K562 (cell line): ENCODE measurements at regions not wholly inside any gene's neighbourhood (a gene's known extent, or its start where the extent isn't known, plus 50 kb on each side); places are given as distances from the start of the nearest gene placed in this dataset.
A peak's percentile ranks its signal among the peaks of the same experiment; 100 is the strongest.
"Not testable (repeated sequence)": the region's sequence is repeated elsewhere in the genome, so short reads cannot be mapped to it uniquely, and the experiment has no call there.

Experiments
- ATAC-seq: fragments of 200-7000 bp; cut with Tn5 transposase; 3 replicates; pipeline ENCODE4 v1.9.1; 2020; ENCODE audit warnings: moderate library complexity
- BruUV-seq: library from RNA; stranded (reverse); fragments of 400-500 nt; replicated peaks from 2 replicates; lab custom pipeline; 2021; lab: Mats Ljungman, UMichigan
- CTCF ChIA-PET: fragments of 300-600 bp; formaldehyde crosslinking; extraction: SDS; loops from one replicate; lab custom pipeline; 2021; ENCODE audit warnings: low intra/inter-chr PET ratio; lab: Yijun Ruan, JAX
- POLR2A ChIA-PET: fragments of 300-600, 350-650 bp; sonication (Branson Sonifier 250); formaldehyde crosslinking; extraction: SDS; loops from one replicate; lab custom pipeline; 2021; ENCODE audit warnings: antibody characterized with exemption, inconsistent platforms; lab: Yijun Ruan, JAX
- DNase-seq, 4 experiments: peaks; one replicate each; pipeline versions ENCODE4 v3.0.0 to v3.0.0-alpha.2; 2011 to 2018; ENCODE audit warnings: low spot score in 3 of 4, mixed read lengths in 3 of 4; ENCODE audit errors: extremely low read depth in 1 of 4
- FAIRE-seq: peaks from 2 replicates; lab custom pipeline; 2011; peaks lifted over from hg19 to GRCh38; lab: Jason Lieb, UNC
- H2AFZ ChIP-seq: 2 replicates; pipeline ENCODE4 v1.6.0; 2011; ENCODE audit warnings: low read depth, low read length, control low read depth, inconsistent platforms
- H3K27ac ChIP-seq: fragments of 200-600 bp; 3 replicates; pipeline ENCODE4 v1.8.0; 2011; ENCODE audit warnings: low read depth, mild to moderate bottlenecking, control low read depth, inconsistent platforms, low read length, moderate library complexity, mixed read lengths; ENCODE audit errors: extremely low read depth
- H3K27me3 ChIP-seq, 2 experiments: fragments of 300-600 bp in 1 of 2; 2 replicates in 1 of 2; 3 replicates in 1 of 2; pipeline versions ENCODE4 v1.6.0 to v1.8.0; 2011; ENCODE audit warnings: inconsistent platforms in 2 of 2, low read length in 2 of 2, mild to moderate bottlenecking in 1 of 2, mixed read lengths in 1 of 2, moderate library complexity in 1 of 2; ENCODE audit not compliant: control insufficient read depth in 2 of 2, insufficient read depth in 2 of 2
- H3K36me3 ChIP-seq: fragments of 300-600 bp; 3 replicates; pipeline ENCODE4 v1.8.0; 2011; ENCODE audit warnings: mild to moderate bottlenecking, low read length, inconsistent platforms; ENCODE audit not compliant: control insufficient read depth, insufficient read depth
- H3K4me1 ChIP-seq, 2 experiments: fragments of 200-600 bp in 1 of 2; replicated peaks in 1 of 2; 2 replicates in 1 of 2; 3 replicates in 1 of 2; pipeline versions ENCODE4 v1.5.1 to v1.8.0; 2011; ENCODE audit warnings: inconsistent platforms in 2 of 2, low read length in 2 of 2, mild to moderate bottlenecking in 1 of 2, mixed read lengths in 1 of 2, moderate library complexity in 1 of 2; ENCODE audit not compliant: control insufficient read depth in 2 of 2, insufficient read depth in 2 of 2
- H3K4me2 ChIP-seq: 2 replicates; pipeline ENCODE4 v1.6.1; 2011; ENCODE audit warnings: low read length, control low read depth, inconsistent platforms, mixed read lengths; ENCODE audit not compliant: insufficient read depth
- H3K4me3 ChIP-seq: fragments of 200-600 bp; sonication (generic), shearing (Covaris generic); 2 replicates; pipeline ENCODE4 v1.5.1; 2016; ENCODE audit warnings: control low read depth, inconsistent platforms
- H3K79me2 ChIP-seq: fragments of 200-600 bp; 3 replicates; pipeline ENCODE4 v1.8.0; 2011; ENCODE audit warnings: low read length, inconsistent platforms; ENCODE audit not compliant: control insufficient read depth, insufficient read depth
- H3K9ac ChIP-seq, 2 experiments: 2 replicates each; pipeline versions ENCODE4 v1.6.0 to v1.6.1; 2011; ENCODE audit warnings: low read depth in 2 of 2, low read length in 2 of 2, control low read depth in 1 of 2, inconsistent platforms in 1 of 2, mild to moderate bottlenecking in 1 of 2, mixed read lengths in 1 of 2; ENCODE audit not compliant: insufficient read depth in 1 of 2
- H3K9me1 ChIP-seq: one replicate; pipeline ENCODE4 v1.6.0; 2011; ENCODE audit warnings: inconsistent platforms, mild to moderate bottlenecking, low read length, moderate library complexity; ENCODE audit not compliant: control insufficient read depth, insufficient read depth
- H3K9me3 ChIP-seq: replicated peaks from 2 replicates; pipeline ENCODE4 v1.5.1; 2011; ENCODE audit warnings: low read depth, low read length, inconsistent platforms; ENCODE audit not compliant: control insufficient read depth, insufficient read depth
- H4K20me1 ChIP-seq: replicated peaks from 2 replicates; pipeline ENCODE4 v1.6.1; 2011; ENCODE audit warnings: low read length, inconsistent platforms, mixed read lengths; ENCODE audit not compliant: control insufficient read depth, insufficient read depth
- PKNOX1 ChIP-seq: fragments of 450-650 bp; IDR thresholded peaks from 2 replicates; pipeline ENCODE4 v1.6.1; 2016
- RBFOX2 ChIP-seq: fragments of 200-400 bp; formaldehyde crosslinking; IDR thresholded peaks from 2 replicates; pipeline ENCODE4 v1.6.1; 2017; ENCODE audit warnings: low read depth, mild to moderate bottlenecking, low read length, moderate library complexity
- UBTF ChIP-seq, 2 experiments: IDR thresholded peaks; 2 replicates each; pipeline ENCODE4 v1.6.1; 2012; ENCODE audit warnings: improper control_type of control experiment in 2 of 2, low read depth in 2 of 2, low read length in 2 of 2, borderline replicate concordance in 1 of 2
- ZBTB40 ChIP-seq, 2 experiments: fragments of 450-650 bp in 1 of 2; sonication (generic) in 1 of 2; formaldehyde crosslinking in 1 of 2; IDR thresholded peaks; 2 replicates each; pipeline versions ENCODE4 v1.7.1 to v1.9.0; 2016 to 2022; ENCODE audit warnings: inconsistent platforms in 1 of 2, mild to moderate bottlenecking in 1 of 2, missing genetic modification reagents in 1 of 2
- ZFX ChIP-seq: sonication (generic); formaldehyde crosslinking; IDR thresholded peaks from 2 replicates; pipeline ENCODE4 v1.8.0; 2022; ENCODE audit warnings: mild to moderate bottlenecking, missing genetic modification reagents, moderate library complexity
- WGBS: fragments of 100-300 bp; shearing (Covaris generic); methylation state at CpG from one replicate; pipeline ENCODE4 v1.1.6; 2016; ENCODE audit warnings: low coverage, mixed read lengths; ENCODE audit not compliant: insufficient coverage; ENCODE audit errors: missing lambda C conversion rate; 5-methylcytosine and 5-hydroxymethylcytosine counted together
- in situ Hi-C: fragments of 300-500 bp; cut with MboI; formaldehyde crosslinking; loops from 4 replicates; pipeline ENCODE4 v1.15.0; 2018; ENCODE audit warnings: inconsistent platforms, mixed read lengths
- intact Hi-C: fragments of 100-400 bp; cut with micrococcal nuclease; formaldehyde crosslinking; loops from 2 replicates; pipeline ENCODE4 v1.14.2; 2022

- TF ChIP-seq UBTF (IDR thresholded peaks at IDR 0.05; ENCODE audit: borderline replicate concordance in 1 of 2, low read depth in 2 of 2, low read length in 2 of 2) (peak in 1 of 2 experiments; percentile 65; a peak in 1 of 4 replicates), ZBTB40 (IDR thresholded peaks at IDR 0.05) (0 out of 2 replicates have a peak, but pooled peaks have one; percentile 17), ZFX (CRISPR knock-in tag) (peak; percentile 57), PKNOX1 (0 out of 2 replicates have a peak, but pooled peaks have one; percentile 10), RBFOX2 (peak; percentile 64)
- TF ChIP-seq ZBTB40 (CRISPR knock-in tag; IDR thresholded peaks at IDR 0.05) = not testable (repeated sequence)
Observed at GRCh38 chr9:85805134-85806005, 63.6 kb upstream of the AGTPBP1 start (continued).

GRCh38 chr9:85808329-85808728 is 66.6 kb upstream of the AGTPBP1 start:
- H3K4me2 ChIP-seq, BruUV-seq, H2AFZ ChIP-seq, H3K4me3 ChIP-seq, ATAC-seq, H3K9me3 ChIP-seq, intact Hi-C loops, H3K79me2 ChIP-seq, H3K9ac ChIP-seq, H3K36me3 ChIP-seq, H4K20me1 ChIP-seq, H3K9me1 ChIP-seq, DNase-seq, H3K27ac ChIP-seq, POLR2A ChIA-PET, H3K27me3 ChIP-seq, FAIRE-seq, H3K4me1 ChIP-seq, CTCF ChIA-PET: not testable (repeated sequence)
- 38% methylated on average over 1 of the region's 2 CpGs for WGBS
- in situ Hi-C loops = loop anchor here (5.0 to 25.0 kb wide), 2 partner anchors 429 to 1996 kb away; no protein-coding TSS in a partner anchor
